Globus pallidus (tissue), 1 donor: ENCODE measurements at regions not wholly inside any gene's neighbourhood (a gene's known extent, or its start where the extent isn't known, plus 50 kb on each side); places are given as distances from the start of the nearest gene placed in this dataset.

Source experiments
- DNase-seq: peaks from one replicate; pipeline ENCODE4 v3.0.0-alpha.2; 2015; ENCODE audit warnings: low spot score

DNA sequence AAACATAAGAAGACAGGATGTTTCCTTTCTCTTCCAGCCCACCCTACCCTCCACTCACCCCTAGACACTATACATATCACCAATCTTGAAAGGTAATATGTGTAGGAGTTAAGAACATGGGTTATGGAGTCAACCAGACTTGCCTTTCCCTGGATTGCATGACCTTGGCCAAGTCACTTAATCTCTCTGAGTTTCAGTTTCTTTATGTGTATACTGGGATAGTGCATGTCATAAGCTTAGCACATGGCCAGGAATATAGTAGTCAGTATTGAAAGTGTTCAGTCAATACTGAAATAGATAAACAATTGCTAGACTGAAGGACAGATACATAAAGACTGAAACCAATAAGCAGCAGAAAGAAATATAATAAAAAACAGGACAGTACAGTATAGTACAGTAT is 283.2 kb upstream of the STT3B start:
- no peak for DNase-seq

DNA sequence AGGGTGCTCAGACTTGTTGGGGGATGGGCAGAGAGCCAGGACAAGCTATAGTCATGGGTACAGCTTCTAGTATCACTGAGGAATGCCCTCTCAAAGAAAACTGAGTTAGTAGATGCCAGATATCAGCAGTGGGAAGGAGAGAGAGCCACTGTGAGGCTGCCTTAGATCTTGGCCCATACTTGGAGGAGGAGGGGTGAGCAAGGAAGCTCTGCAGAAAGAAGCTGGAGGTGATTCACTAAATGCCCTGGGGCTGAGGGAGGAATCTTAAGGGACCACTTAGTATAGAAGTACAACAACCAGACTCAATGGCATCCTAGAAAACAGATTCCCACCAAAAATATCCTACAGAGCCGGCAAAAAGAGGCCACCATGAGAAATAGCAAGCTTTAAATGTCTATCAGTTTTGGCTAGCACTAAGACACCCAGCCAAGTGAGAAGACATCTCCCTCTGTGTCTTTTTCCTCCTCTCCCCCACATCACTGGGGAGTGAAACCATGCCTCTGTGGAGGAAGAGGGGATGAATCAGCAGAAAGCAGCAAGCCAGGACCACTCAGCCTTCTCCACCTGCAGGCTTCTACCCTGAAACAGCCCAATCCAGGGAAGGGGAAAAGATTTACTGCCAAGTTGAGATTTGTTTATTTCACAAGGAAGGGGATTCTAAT is 282.5 kb upstream of the STT3B start:
- no peak for DNase-seq

DNA sequence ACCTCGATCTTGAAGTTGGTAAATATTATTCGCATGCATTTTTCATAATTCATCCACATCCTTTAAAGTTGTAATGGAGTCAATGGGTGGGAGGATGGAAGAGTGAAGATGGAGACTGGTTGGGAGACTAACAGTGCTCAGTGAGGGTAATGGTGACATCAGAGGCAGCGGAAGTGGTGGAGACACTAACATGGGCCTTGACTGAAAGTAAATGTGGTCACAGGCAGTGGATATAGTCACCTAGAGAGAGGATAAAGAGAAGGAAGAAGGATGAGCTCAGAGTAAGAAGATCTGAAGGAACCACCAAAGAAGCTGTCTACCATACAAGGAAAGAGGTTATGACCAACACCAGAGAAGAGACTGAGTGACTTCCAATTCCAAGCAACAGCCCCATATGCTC is 281.6 kb upstream of the STT3B start:
- no peak for DNase-seq

DNA sequence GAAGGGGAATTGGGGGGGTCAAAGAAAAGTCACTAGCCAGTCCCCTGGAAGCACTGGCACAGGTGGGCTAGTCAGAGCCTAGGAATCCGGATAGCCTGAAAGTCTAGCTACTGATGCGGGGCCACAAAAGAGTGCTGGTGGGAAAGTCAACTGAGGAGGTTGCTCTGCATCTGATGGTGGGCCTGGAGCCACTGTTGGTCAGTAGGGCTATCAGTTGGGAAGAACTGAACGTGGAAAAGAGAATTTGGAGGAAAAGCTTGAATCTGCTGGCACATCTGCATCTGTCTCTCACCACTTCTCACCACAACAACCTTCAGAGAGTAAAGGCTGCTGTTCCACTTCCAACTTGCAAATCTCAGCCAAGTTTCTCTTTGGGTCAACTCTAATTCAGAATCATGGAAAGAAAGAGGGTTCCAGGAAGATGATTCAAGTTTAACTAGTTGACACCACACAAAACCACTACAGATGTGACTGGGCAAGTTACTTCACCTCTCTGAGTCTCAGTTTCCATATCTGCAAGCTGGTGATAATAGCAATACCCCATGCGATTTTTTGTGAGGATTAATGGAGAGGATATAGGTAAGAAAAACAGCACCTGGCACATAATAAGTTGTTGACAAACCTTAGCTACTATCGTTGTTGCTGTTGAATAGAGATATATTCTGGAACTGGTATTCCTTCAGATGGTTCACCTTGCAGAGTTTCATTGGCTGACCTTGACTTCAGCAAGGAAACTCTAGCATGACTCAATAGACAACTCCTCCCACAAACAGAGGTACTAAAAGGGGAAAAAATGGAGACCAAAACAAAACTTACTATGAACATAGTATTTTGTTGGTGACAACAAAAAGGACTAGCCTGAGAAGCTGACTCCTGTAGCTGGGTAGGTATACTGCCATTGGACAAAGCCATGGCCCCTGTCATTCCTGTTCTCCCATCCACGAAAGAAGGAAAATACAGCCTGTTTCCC is 280.2 kb upstream of the STT3B start:
- no peak for DNase-seq

DNA sequence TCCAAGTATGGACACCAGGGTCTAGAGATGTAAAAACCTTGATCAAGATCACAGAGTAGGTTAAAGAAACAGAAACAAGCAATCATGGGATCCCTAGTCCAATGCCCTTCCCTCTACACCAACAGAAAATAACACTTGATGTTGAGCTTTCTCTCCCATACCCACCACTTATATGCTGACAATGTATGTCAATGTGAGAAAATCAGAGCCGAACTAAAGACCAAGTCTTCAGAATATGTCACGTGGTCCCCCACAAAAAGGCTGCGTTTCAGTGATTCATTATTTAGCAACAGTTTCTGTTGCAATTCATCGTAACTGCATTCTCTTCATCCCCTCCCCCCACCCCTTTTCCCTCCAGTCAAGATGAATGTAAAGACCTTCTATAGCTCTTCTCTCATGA is 278.9 kb upstream of the STT3B start:
- DNase-seq, result no peak

DNA sequence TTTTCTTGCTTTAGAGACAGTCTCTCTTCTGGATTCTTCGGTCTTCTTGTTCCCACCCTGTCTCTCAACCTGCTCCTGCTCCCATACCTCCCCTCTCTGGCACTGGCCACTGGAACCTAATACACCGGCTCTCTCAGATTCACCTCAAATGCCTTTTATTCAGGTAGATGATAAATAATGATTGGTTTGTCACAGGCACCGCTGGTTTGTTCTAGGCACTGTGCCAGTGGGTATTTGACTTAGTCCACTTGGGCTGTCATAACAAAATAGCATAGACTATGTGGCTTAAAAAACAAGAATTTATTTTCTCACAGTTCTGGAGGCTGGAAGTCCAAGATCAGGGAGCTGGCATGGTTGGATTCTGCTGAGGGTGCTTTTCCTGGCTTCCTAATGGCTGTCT is 278.2 kb upstream of the STT3B start:
- DNase-seq, result no peak

DNA sequence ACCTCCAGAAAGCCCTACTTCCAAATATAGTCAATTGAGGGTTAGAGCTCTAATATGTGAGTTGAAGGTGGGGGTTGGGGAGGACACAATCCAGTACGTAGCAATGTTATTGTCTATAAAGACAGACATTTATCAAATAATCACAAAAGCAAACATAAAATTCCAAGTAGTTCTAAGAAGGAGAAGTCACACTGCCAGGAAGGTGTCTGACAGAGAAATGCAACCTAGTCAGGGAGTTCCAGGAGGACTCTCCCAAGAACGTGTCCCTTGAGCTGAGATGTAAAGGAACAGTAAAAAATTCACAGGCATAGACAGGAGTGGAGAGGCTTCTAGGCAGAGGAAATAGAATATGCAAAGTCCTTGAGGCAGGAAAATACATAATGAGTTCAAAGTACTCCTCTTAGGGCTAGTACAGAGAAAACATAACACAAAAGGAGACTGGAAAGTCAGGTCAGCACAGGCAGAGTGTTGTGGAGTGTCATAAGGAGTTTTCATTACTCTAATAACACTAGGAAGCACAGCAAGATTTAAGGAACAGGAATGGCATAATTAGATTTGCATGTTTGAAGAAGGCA is 277.6 kb upstream of the STT3B start:
- no peak for DNase-seq

DNA sequence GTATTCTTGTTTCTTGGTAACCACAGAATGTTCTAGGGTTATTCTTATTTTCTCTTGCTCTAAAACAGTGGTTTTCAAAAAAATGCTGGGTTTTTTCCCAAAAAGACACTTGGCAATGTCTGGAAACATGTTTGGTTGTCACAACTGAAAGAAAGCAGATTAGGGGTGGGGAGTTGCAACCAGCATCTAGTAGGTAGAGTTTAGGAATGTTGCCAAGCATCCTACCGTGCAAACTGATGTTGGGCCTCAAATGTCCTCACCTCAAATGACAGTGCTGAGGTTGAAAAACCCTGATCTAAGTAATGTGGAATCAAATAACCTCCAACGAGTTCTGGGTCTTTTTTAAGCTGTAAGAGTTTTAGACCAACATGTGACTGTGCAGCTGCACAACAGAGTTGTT is 270.5 kb upstream of the STT3B start:
- DNase-seq, result no peak

DNA sequence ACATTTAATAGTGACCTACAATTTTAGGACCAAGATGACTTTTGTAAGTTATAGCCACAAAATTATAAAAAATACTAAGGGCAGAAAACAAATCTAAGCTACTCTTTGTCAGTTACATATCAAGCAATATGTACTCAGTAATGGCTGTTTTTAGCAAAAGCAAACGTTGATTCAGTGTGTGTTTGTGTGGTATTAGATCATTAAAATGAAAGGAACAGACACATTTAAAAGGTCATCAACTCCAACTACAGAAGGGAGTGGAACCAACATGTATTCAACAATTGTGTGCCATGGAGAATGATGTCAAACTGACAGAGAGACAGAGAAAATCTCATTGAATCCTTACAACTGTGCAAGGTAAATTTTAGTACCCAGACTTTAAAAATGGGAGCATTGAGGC is 268.8 kb upstream of the STT3B start:
- DNase-seq, result no peak

DNA sequence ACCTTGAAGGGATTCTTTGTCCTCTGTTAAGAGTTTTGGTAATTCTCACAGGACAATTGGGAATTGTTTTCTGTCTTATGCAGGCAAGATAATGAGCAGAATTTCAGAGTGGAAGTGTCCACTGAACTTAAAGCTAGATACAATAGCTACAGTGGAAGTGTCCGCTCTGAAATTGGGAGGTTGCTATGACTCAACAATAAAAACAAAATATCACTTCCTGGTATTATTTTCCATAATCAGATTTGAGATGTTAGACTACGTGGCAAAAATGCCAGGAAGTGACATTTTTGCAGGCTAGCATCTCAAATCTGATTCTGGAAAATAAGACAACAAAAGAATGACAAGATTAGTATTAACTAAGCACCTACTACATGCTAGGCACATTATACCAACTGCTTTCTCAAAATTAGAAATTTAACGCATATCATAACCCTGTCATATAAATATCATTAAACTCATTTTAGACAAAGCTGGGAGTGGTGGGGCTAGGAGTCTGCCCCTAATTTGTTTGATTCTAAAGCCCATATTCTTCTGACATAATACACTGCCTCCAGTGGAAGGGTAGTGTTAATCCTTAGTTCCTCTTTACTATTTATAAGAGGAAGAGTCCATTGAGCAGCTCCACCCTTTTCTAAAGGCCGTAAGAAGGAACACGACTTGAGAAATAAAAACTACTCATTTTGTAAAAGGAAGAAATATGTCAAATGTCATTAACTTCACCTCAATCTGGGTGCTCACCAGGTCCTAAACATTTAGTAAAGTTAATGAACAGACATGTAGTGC is 266.9 kb upstream of the STT3B start:
- no peak for DNase-seq

DNA sequence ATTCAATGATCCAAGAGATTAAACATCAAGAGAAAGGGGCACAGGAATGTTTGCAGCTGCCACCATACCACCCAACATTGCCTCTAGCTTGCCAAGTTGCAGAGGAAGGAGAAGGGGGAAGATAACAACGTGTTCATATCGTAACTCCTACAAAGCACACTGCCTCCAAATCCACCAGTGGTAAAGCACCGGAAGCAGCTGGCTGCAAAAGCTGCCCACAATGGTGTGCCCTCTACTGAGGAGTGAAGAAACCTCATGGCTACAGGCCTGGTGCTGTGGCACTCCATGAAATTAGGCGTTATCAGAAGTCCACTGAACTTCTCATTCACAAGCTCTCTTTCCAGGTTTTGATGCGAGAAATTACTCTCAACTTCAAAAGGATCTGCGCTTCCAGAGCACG is 263.9 kb upstream of the STT3B start:
- DNase-seq, result no peak

DNA sequence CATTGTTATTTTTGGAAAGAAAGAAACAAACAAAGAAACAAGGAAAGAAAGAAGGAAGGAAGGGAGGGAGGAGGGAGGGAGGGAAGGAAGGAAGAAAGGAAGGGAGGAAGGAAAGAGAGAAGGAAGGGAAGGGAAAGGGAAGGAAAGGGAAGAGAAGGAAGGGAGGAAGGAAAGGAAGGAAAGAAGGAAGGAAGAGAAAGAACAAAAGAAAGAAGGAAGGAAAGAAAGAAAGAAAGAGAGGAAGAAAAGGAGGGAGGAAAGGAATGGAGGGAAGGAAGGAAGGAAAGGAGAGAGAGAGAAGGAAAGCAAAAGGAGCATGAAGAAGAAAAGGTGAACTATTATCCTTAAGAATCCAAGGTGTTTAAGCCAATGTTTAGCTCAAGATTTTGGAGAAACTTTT is 262.7 kb upstream of the STT3B start:
- DNase-seq, result no peak

DNA sequence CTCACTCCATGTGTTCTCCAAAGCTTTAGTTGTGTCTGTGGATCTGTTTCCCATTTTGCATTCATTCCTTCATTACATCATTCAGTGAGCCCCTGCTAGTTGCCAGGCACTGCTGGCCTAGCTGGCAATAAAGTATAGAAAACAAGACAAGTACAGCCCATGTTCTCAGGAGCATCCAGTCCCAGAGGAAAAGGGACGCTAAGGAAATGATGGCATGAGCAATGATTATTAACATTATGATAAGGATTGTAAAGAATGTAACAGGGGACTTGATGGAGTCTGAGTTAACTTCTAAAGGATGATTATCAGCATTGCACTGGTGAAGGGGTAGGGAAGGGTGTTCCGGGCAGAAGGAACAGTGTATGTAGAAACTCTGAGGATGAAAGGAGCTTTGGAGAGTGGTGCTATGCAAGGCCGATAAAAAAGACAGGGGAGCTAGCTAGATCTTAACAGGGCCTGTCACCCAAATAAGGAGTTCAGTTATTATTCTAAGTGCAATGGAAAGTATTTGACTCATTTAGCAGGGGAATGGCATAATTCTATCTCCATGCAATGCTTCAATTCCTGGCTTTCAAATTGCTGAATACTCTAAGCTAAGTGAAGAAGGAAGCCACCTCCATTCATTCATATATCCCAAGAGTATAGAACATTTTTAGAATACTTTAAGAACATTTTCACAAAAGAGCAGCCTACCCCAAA is 258.2 kb upstream of the STT3B start:
- DNase-seq, result no peak

DNA sequence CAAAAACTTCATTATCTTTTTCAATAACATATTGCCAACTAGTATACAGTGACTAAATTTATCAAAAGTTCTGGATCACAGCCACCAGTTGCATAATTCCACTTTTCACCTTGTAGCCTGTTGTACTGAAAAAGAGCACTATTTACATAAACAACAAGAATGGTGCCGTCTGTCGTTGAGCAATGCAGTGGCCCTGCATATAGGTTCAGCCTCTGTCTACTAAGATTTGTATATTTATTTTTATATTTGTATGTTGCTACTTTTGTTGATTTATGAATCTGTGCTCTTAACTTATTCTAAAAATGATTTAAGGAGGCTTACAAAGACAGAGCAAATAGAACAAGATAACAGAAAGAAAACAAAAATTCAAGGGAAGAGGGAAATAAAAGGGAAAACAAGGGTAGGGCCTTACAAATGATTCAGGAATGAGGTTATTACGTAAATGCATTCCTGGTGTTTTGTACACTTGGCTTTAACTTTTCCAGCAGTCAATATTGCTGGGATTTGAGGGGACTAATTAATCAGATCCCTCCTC is 257.6 kb upstream of the STT3B start:
- DNase-seq, result no peak

DNA sequence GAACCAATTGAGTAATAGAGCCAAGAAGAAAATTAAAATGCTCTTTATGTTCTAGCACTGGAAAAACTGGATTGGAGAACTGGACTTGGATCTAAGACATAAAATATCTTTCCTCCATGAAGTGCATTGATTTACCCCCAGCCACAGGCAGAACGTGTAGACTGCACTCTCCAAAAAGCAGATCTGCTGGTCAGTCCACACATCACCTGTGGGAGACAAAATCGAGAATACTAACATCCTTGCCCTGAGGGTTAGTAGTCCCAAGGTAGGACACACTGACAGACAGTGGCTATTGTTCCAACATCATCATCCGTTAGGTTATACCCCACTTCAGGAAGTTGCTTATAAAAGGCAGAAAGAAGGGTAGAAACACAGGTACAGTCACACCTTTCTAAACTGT is 257.1 kb upstream of the STT3B start:
- no peak for DNase-seq

DNA sequence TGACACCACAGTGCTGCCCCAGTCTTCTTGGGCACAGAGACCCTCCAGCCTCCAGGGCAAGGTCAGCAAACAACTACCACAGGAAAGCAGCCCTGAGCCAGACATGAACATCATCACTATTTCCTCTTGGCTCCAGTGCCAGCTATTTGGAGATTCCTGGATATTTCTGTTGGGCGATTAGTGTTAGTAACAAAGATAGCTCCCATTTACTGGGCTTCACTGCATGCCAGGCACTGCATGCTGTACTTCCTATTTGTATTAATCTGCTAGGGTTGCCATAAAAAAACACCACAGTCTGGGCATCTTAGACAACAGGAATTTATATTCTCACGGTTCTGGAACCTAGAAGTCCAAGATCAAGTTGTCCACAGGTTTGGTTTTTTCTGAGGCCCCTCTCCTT is 255.1 kb upstream of the STT3B start:
- no peak for DNase-seq

DNA sequence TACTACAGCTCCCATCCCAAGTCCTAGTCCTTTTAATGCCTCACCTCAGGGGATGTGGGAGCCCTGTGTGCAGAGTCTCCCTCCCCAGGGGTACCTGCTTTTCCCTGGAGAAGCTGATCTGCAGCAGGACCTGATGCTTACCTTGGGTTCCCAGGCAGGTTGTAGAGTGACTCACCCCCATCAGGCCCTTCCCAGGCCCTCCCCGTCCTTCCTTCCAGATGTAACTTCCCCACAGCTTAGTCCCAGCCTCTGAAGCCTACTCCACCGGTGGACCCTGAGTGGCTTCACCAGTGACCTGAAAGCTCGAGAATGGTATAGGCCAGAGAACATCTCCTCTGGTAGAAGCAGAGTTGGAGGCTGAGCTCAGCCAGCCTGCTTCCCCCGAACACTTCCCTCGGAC is 254.2 kb upstream of the STT3B start:
- DNase-seq, result no peak

DNA sequence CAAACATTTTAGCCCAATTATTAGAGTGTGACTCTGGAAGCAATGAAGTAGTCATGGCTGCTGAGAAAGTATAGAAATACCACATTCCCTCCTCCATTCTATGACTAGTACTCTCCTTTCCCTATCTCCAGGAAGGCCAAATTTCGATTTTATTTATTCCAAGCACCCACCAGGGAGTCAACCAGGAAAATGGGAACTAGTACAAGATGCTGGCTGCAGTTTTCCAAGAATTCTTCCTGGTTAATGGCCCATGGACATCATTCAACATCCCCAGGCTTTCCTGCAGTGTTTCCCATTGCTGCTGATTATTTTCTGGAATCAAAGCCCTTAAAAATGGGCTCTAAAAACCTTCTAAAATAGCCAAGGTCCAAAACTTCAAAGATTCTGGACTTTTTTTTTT is 247.9 kb upstream of the STT3B start:
- no peak for DNase-seq

DNA sequence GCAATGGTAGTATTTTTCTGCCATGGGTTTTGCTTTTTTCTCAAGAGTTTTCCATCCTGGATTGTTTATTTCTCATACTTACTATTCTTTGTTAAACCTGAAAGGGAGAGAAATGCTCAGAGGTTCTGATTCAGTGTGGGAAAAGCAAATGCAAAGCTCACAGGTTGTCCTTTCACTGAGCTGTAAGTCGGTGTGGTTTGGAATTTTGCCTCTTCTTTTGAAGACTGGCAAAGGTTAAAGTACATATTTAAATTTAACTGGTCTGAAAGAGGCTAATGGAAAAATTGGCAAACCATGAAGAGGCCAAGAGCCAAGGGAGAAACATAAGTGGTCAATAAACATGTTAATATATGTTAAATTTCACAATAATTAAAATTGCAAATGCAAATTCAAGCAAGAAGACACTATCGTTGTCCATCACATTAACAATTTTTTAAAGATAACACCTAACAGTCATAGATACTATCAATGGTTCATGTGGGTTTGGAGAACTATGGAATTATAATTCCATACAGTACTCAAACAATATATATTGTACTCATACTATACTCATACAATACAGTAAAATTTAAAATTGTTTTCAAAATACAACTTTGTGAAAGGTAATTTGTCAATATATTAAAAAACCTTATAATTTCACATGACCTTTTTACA is 246.8 kb upstream of the STT3B start:
- DNase-seq, result no peak

DNA sequence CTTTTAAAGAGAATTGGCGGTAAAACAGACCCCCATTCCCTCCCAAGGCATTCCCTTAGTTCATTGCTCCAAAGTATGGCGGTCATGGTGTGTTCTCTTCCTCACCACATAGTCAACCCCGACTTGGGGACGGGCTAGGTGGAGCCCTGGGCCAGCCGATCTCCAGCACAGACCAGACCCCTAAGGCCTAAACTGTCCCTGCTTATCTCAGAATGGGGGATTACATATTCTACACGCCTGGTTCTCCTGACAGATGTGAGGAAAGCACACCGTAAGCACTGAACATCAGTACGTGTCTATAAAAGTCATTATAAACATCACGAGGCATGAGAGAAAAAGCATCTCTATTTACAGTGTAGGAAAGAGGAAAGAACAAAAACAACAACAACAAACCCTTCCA is 244.5 kb upstream of the STT3B start:
- no peak for DNase-seq

DNA sequence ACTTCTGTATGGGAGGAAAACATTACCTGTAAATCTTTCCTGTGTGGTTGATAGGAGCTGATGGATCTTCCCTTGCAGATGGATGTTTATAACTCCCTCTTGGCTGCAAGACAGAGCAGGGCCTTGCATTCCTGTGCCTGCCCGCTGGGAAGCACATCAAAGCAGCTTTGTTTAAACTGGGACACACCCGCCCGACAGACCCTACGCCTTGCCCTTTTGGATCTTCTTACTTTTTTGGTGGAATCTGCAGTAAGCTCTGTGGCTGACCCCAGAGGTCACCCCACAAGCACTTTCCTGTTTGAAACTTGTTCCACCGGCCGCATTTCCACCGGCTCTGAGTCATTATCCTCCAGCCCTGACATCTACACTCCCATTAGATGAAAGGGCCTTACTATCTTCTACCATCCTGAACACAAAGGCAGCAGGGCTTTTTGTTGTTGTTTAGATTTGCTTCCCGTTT is 244.1 kb upstream of the STT3B start:
- peak; percentile 24 for DNase-seq
